ENCODE measurements at regions not wholly inside any gene's neighbourhood (a gene's known extent, or its start where the extent isn't known, plus 50 kb on each side); places are given as distances from the start of the nearest gene placed in this dataset.

DNA sequence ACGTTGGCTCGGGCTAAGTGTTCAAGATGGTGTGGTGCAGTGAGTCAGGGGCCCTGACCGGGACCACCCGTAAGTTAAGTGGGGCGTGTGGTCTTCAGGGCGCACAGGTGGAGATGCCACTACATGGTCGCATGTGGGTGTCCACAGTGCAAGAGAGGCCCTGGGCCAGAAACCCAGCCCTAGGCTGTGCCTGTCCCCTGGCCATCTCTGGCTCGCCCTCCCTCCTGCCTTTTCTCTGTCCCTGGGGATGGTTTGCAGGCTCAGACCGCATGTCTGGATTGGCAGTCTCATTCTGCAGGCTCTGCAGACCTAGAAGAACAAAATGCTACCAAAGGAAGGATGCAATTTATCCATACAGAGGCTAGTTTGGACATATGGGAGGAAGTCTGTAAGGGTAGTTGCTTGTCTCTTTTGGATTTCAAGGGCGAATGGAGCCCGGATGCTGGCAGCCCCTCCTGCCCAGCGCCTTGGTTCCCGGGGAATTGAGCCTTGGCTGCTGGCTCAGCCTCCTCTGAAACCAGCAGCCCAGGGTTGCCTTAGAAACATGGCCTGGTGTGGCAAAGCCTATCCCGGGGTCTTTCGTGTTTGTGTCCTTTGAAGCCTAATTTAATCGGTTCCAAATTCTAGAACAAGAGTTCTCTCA is 417.5 kb upstream of the HS6ST1 start:
- DNase-seq: no peak

GRCh38 chr2:128736689-128737545 is 418.2 kb upstream of the HS6ST1 start:
- DNase-seq: peak; percentile 51

DNA sequence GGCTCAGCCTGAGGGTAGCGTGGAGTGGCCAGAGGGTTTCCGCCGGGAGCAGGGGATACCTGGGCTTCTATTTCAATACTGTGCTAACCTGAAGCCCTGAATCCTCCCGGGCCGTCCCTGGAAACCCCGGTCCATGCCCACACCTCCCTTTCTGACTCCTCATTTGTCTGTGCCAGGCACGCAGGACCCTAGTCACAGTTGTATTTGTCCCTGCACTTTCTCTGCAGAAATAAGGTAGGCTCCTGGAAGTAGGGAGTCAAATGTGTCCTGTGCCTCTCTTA is 418.8 kb upstream of the HS6ST1 start:
- no peak for DNase-seq

GRCh38 chr2:128738446-128739110 is 419.9 kb upstream of the HS6ST1 start:
- DNase-seq: no peak

GRCh38 chr2:128742467-128742866 is 423.8 kb upstream of the HS6ST1 start:
- DNase-seq: no peak

- no peak for DNase-seq
Measured at GRCh38 chr2:128745946-128746345, 427.3 kb upstream of the HS6ST1 start.

GRCh38 chr2:128746356-128746755 is 427.7 kb upstream of the HS6ST1 start:
- peak; percentile 15 for DNase-seq

- DNase-seq: no peak
Measured at GRCh38 chr2:128748336-128748735, 429.7 kb upstream of the HS6ST1 start.

DNA sequence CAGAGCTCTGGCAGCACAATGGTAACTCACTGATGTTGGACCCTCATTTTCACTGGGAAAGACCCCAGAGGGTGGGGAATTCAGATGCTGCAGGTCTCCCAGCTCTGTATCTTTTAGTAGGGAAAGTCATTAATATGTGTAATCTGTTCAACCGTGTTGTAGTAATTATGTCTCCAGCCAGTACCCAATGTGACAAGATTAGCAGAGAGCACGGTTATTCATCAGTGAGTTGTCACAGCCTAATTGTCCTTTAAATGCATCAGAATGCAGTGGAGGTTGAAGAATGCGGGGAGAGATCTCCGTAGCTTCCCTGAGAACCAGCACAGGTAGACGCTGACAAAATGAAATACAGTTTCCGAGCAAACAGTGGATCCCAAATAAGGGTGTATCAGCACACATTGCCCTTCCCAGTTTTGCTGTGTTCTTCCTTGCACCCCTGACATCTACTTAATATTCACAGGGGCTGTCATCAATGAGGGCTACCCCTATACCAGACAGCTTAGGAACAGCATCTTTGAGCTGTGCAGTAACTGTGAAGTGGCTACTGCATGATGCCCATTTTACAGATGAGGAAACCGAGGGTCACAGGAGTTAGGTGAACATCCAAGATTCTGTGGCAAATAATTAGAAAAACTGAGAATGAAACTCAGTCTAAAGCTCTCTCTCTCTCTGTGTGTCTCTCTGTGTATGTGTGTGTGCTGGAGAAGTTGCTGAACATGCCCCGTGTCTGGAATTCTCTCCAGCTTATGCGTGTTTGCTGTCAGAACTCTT is 430.4 kb upstream of the HS6ST1 start:
- no peak for DNase-seq

DNA sequence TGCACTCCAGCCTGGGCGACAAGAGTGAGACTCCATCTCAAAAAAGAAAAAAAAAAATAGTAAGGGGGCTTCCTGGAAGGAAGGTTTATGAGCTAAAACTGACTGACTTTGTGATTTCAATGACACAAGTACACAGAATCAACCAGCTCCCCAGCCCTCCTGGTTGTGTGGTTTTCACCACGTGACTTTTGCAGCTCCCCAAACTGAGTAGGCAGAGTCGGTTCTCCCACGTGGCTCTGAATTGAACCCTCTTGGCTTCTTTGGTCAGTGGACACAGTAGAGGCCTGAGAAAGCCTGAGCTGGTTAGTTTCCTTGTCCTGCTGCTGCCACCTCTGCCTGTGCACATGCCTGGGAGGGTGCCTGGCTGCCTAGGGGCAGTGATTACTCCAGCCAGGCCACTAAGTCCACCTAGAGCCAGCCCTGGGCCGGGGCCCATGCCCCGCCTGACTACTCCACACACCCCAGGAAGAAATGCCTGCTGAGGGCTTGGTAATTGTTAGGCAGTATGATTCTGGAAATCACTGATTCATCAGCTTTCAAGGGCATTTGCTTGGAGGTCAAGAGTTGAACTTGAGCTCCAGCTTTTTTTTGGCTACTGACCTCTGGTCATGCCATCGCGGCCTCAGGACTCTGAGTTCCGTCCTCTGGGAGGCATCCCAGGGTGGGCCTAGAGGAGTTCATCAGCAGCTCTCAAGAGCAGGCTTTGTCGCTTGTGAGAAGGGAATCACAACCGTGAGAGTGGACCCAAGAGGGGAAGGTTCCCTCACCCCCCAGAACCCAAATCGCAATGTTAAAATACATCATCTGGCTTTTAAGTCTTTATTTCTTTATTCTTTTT is 431.9 kb upstream of the HS6ST1 start:
- DNase-seq: no peak

DNA sequence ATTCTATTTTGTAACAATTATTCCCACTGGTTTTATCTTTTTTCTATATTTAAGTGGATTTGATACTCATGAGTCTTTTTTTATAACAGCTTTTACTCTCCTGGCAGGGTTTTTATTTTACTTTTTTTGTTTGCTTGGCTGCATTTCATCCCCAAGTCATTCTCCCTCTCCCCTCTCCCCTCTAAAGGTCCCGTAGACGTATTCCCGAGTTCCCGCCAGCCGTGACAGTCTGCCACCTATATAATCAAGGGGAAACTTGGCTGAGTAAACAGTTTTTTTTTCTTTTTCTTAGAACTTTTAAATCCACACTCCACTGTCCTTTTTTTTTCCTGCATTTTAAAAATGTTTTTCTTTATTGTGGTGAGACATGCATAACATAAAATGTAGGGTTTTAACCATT is 433.1 kb upstream of the HS6ST1 start:
- no peak for DNase-seq

- no peak for DNase-seq
Measured at GRCh38 chr2:128752691-128753263, 434.1 kb upstream of the HS6ST1 start.

- DNase-seq: no peak
Measured at GRCh38 chr2:128753321-128753720, 434.7 kb upstream of the HS6ST1 start.

DNA sequence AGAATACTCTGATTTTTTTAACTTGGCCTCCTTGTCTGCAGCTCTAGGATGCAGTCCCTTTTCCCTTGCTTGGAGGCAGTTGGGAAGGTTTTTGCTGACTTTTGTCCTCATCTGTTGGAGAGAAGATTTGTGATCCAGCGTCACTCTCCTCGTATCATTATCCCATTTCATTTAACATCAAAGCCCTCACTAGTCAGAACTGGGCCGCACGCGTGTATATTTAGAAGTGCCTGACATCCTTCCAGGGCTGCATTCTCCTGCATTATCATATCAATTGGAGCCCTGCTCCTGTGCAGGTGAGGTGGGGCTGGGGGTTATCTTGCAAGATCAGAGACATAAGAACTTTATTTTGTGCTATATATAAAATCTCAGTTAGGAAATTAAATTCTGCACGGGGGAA is 435.1 kb upstream of the HS6ST1 start:
- no peak for DNase-seq

- DNase-seq: no peak
Measured at GRCh38 chr2:128754246-128754724, 435.6 kb upstream of the HS6ST1 start.

DNA sequence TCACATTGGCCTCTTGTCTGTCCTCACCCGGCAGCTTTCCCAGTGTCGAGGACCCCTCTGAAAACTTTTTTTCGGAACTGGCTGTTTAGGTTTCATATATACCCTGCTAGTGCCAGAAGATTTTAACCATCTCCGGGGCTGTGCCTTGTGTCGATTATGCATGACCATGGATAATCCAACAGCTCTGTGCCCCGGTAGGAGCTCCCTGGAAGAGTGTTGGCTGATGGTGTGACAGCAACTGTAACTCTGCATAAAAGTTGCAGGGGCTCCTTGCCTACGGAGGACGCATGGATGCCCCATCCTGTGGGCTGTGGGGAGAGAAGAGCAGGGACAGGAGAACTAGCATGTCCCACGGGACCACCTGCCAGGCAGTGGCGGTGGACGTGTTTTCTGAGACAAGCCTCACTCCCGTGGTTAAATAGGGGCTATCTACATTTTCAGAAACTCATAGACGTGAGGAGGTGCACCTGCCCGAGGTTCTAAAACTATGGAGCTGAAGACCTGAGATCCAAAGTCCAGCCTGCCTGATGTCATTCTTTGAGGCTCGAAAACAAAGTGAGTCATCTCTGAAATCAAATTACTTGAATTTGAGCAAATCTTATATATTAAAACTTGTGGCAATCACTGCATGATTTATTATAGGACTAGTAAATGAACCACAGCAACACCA is 437.2 kb upstream of the HS6ST1 start:
- DNase-seq: no peak

GRCh38 chr2:128756365-128756717 is 437.7 kb upstream of the HS6ST1 start:
- DNase-seq: no peak

- DNase-seq: no peak
Measured at GRCh38 chr2:128765811-128766210, 447.1 kb upstream of the HS6ST1 start.

DNA sequence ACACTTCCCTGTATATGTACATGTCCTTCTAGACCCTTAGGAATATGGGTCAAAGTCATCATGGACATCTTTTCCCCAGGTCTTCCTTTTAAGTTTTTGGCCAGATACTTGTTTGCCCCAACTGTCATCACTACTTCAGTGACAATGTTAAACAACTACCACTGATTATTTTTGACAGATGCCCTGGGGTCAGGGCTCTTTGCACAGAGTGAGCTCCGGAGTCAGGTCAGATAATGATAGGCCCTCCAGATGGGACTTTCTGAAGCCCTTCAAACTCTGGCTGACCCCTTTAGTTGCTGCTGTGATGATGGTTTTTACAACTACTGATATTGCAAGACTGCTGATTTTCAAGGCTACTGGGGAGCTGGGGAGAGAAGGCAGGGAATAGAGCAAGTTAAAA is 449.4 kb upstream of the HS6ST1 start:
- no peak for DNase-seq

DNA sequence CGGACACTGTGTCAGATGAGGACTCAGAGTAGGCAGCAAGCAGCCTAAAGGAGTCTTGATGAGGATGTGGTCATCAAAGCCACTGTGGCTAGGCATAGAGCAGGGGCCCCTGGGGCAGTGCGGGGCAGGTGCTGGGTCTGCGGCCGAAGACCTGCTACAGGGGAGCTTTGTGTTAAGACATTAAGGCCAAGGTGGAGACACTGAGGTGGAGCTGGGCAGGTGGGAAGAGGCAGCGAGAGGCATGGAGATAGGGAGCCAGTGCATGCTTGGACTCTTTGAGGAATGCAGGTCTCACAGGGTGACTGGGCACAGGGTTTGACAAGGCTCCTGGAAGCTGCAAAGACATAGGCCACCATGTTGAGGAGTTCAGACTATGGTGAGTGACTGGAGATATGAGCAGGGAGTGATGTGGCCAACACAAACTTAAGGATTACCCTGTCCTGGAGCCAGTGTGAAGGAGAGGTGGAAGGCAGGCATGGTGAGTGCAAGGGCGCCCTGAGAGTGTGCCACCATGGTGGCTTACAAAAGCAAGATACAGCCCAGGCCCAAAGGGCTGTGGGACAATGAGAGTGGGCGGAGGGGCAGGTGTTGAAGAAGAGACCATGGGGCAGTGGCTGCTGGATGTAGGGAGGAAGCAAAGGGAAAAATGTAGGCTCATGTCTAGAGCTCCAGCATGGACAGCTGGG is 450.9 kb upstream of the HS6ST1 start:
- no peak for DNase-seq

Data from EL (cell line).